ENCODE measurements at regions not wholly inside any gene's neighbourhood (a gene's known extent, or its start where the extent isn't known, plus 50 kb on each side); places are given as distances from the start of the nearest gene placed in this dataset.

- Mint-ChIP-seq H3K9me3 (peaks cover 3% of the 10 kb centered on the region), H3K27me3 (no peaks in the 10 kb centered on the region), H3K27ac (no peak overlapping the region), H3K36me3 (no peaks in the 10 kb centered on the region), H3K4me3 (no peak overlapping the region), H3K4me1 (no peaks in the 10 kb centered on the region)
- no peak for ATAC-seq
Observed at GRCh38 chr5:12242950-12243888, 339.0 kb upstream of the CTNND2 start.

GRCh38 chr5:12237837-12238575 lies 333.8 kb upstream of the CTNND2 start:
- Mint-ChIP-seq H3K4me1 (no peaks in the 10 kb centered on the region), H3K27ac (no peak overlapping the region), H3K4me3 (no peak overlapping the region), H3K9me3 (peaks cover 7% of the 10 kb centered on the region), H3K27me3 (no peaks in the 10 kb centered on the region), H3K36me3 (no peaks in the 10 kb centered on the region)
- ATAC-seq: no peak

DNA sequence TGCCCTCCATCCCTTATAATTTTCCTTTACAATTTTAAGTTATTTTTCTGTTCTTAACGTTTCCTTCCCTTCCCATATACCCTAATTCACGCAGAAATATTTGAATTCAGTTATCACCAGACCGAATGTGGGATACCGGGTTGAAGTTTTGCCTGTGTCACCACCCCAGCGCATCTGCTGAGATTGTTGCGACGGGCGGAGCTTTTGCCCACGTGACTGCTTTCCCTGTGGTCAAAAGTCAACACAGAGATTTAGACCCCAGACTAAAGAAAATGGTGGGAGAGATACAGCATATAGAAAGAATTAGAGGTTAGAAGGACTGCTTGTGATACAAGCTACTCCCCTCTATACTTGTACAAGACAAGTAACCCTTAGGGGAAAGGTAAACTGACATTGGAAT lies 326.4 kb upstream of the CTNND2 start:
- Mint-ChIP-seq H3K4me1 (no peaks in the 10 kb centered on the region), H3K4me3 (no peak overlapping the region), H3K27me3 (no peaks in the 10 kb centered on the region), H3K9me3 (peaks cover 5% of the 10 kb centered on the region), H3K27ac (no peak overlapping the region), H3K36me3 (no peaks in the 10 kb centered on the region)
- ATAC-seq: no peak

DNA sequence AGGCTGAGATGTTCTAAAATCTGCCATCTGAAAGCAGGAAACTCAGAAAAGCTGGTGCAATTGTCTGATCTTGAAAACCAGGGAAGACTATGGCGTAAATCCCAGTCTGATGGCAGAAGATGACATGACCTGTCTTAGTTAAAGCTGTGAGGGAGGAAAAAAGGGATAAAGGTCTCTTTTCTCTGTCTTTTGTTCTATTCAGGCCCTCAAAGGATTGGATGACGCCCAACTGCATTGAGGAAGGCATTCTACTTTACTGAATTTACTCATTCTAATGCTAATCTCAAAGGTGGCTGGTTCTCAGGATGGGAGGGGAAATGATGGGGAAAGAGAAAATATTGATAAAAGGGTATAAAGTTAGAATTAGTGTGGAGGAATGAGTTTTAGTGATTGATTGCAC lies 312.8 kb upstream of the CTNND2 start:
- Mint-ChIP-seq H3K9me3 (peaks cover 13% of the 10 kb centered on the region), H3K4me3 (no peak overlapping the region), H3K27ac (no peak overlapping the region), H3K4me1 (no peaks in the 10 kb centered on the region), H3K27me3 (no peaks in the 10 kb centered on the region), H3K36me3 (no peaks in the 10 kb centered on the region)
- ATAC-seq: no peak

- no peaks in the 10 kb centered on the region for H3K36me3 Mint-ChIP-seq
- peaks cover 7% of the 10 kb centered on the region for H3K9me3 Mint-ChIP-seq
- no peak overlapping the region for H3K4me3 Mint-ChIP-seq
- ATAC-seq: no peak
- no peaks in the 10 kb centered on the region for H3K4me1 Mint-ChIP-seq
- H3K27ac Mint-ChIP-seq: no peak overlapping the region
- no peaks in the 10 kb centered on the region for H3K27me3 Mint-ChIP-seq
Observed at GRCh38 chr5:12214267-12215015, 310.2 kb upstream of the CTNND2 start.

GRCh38 chr5:12208366-12209100 lies 304.3 kb upstream of the CTNND2 start:
- Mint-ChIP-seq H3K9me3 (peaks cover 3% of the 10 kb centered on the region), H3K4me3 (no peak overlapping the region), H3K4me1 (no peaks in the 10 kb centered on the region), H3K36me3 (no peaks in the 10 kb centered on the region), H3K27me3 (no peaks in the 10 kb centered on the region), H3K27ac (no peak overlapping the region)
- ATAC-seq: no peak

DNA sequence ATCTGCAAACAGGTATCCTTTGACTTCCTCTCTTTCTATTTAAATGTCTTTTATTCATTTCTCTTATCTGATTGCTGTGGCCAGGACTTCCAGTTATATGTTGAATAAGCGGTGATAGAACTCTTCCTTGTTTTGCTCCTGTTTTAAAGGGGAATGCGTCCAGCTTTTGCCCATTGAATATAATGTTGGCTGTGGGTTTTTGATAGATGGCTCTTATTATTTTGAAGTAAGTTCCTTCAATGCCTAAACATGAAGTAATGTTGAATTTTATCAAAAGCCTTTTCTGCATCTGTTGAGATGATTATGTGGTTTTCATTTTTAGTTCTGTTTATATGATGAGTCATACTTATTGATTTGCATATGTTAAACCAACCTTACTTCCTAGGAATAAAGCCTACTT lies 300.5 kb upstream of the CTNND2 start:
- Mint-ChIP-seq H3K27ac (no peak overlapping the region), H3K27me3 (no peaks in the 10 kb centered on the region), H3K9me3 (peaks cover 14% of the 10 kb centered on the region), H3K4me3 (no peak overlapping the region), H3K4me1 (no peaks in the 10 kb centered on the region), H3K36me3 (no peaks in the 10 kb centered on the region)
- no peak for ATAC-seq

GRCh38 chr5:12193536-12193935 lies 289.3 kb upstream of the CTNND2 start:
- no peaks in the 10 kb centered on the region for H3K27me3 Mint-ChIP-seq
- no peaks in the 10 kb centered on the region for H3K4me1 Mint-ChIP-seq
- no peak overlapping the region for H3K4me3 Mint-ChIP-seq
- no peak for ATAC-seq
- no peaks in the 10 kb centered on the region for H3K36me3 Mint-ChIP-seq
- no peak overlapping the region for H3K27ac Mint-ChIP-seq
- peaks cover 7% of the 10 kb centered on the region for H3K9me3 Mint-ChIP-seq

DNA sequence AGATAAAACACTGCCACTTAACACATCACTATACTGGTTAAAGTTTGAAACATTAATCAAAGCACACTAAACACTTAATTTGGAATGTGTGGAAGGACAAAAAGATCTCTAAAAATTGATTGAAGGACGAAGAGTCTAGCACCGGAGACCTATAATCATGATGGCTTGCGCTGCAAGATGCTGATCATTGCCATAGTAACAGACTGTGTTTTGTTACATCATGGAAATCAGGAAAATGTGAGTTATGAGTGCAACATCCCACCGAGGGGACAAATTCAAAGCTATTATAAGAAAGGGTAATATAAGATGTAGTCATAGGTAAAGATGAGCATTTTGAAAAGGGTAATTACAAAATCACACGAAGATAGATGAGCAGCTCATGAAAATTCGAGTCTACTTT lies 278.8 kb upstream of the CTNND2 start:
- Mint-ChIP-seq H3K36me3 (no peaks in the 10 kb centered on the region), H3K4me3 (no peak overlapping the region), H3K4me1 (no peaks in the 10 kb centered on the region), H3K9me3 (no peaks in the 10 kb centered on the region), H3K27ac (no peak overlapping the region), H3K27me3 (no peaks in the 10 kb centered on the region)
- ATAC-seq: no peak

DNA sequence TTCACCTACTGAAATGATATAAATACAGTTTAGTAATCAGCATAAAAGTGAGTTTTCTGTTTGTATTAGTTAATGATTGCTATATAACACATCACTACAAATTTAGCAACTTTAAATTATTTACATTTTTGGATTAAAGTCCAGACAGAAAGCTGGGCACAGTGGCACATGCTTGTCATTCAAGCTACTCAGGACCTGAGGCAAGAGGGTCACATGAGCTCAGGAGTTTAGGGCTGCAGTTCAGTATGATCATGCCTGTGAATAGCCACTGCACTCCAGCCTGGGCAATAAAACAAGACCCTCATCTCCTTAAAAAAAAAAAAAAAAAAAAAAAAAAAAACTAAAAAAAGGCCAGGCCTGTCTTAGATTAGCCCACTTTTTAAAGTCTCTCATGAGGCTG lies 273.6 kb upstream of the CTNND2 start:
- H3K27ac Mint-ChIP-seq: no peak overlapping the region
- no peak overlapping the region for H3K4me3 Mint-ChIP-seq
- no peaks in the 10 kb centered on the region for H3K27me3 Mint-ChIP-seq
- H3K36me3 Mint-ChIP-seq: no peaks in the 10 kb centered on the region
- H3K4me1 Mint-ChIP-seq: no peaks in the 10 kb centered on the region
- H3K9me3 Mint-ChIP-seq: peaks cover 3% of the 10 kb centered on the region
- no peak for ATAC-seq

DNA sequence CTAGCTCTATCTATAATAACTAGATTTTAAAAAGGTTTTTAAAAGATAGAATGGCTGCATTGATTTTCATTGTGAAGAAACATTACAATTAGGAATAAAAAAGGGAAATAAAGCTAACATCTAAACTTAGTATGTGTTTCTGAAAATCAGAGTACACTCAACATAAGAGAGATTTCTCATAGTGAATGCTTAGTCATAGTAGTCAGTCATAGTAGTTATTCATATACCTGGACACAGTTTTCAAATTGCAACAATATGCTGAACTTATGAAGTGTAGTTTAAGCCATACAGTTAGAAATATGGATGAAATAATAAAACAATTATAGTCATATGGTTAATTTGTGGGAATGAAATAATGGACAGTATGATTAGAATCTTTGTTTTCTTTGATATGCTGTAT lies 273.0 kb upstream of the CTNND2 start:
- Mint-ChIP-seq H3K9me3 (peaks cover 3% of the 10 kb centered on the region), H3K27ac (no peak overlapping the region), H3K4me1 (no peaks in the 10 kb centered on the region), H3K27me3 (no peaks in the 10 kb centered on the region), H3K36me3 (no peaks in the 10 kb centered on the region), H3K4me3 (no peak overlapping the region)
- no peak for ATAC-seq

DNA sequence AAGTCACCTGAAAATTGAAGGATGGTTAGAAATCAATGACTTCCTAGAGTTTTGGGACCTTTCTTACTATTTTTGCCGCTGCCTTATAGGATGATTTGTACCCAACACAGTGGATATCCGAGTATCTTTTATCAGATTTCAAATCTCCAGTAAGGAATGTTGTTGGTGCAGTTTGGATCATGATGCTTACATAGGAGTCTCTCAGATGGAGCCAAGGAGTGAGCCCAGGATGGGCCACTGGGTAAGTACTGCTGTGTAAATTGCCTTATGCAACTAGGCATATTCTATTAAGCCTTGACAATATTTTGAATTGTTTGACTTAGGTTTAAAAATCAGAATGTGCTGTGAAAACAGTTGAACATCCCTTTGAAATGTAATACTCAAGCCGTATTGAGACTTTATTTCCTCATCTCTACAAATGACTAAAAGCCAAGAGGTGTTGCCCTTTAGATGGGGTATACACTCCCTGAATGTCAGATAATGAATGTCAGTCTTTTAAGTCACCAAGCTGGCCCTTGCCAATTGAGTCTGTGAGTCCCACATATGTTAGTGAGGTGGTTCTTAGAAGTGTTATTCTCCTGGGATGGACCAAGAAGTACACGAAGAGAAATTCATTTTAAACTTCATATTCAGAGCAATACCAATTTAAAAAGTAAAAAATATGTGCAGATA lies 271.8 kb upstream of the CTNND2 start:
- Mint-ChIP-seq H3K9me3 (peaks cover 3% of the 10 kb centered on the region), H3K4me3 (no peak overlapping the region), H3K27ac (no peak overlapping the region), H3K36me3 (no peaks in the 10 kb centered on the region), H3K27me3 (no peaks in the 10 kb centered on the region), H3K4me1 (no peaks in the 10 kb centered on the region)
- ATAC-seq: no peak

DNA sequence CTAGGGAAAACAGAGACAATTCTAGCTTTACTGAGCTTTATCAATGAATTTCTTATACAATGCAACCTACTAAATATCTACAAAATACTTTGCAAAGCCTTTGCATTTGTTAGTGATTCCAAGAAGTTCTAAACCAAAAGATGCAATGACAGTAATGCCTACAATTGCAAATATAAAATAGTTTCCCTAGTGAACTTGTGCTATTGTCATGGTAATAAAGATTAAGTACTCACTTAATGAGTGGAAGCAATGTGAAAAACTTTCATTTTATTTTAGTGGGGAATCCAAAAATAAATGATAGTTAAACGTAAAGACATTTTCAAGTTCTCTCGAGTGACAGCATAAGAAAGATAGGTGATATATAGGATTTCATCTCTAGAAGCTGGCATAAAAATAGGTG lies 270.5 kb upstream of the CTNND2 start:
- no peaks in the 10 kb centered on the region for H3K27me3 Mint-ChIP-seq
- H3K4me1 Mint-ChIP-seq: no peaks in the 10 kb centered on the region
- no peak for ATAC-seq
- H3K9me3 Mint-ChIP-seq: peaks cover 3% of the 10 kb centered on the region
- H3K27ac Mint-ChIP-seq: no peak overlapping the region
- no peaks in the 10 kb centered on the region for H3K36me3 Mint-ChIP-seq
- H3K4me3 Mint-ChIP-seq: no peak overlapping the region

DNA sequence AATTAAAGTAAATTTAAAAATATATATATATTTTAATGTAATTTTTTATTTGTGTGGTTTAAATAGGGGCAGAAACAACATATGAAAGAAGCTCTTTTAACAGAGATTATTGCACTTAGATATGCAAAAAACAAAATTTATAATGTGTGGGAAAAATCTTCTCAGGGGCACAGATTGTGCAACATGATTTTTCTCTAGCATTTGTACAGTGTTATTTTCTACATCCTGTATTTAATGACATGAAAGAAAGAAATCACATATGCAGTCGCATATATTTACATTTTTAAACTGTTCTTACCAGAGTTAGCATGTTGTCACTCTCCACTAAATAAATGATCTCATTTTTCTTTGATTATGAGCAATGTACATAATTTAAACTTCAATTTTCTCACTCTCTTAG lies 265.3 kb upstream of the CTNND2 start:
- peaks cover 5% of the 10 kb centered on the region for H3K9me3 Mint-ChIP-seq
- ATAC-seq: no peak
- H3K27ac Mint-ChIP-seq: no peak overlapping the region

More for the DNA sequence above, 265.3 kb upstream of the CTNND2 start:
- Mint-ChIP-seq H3K4me3 (no peak overlapping the region), H3K27me3 (no peaks in the 10 kb centered on the region), H3K36me3 (no peaks in the 10 kb centered on the region), H3K4me1 (no peaks in the 10 kb centered on the region)
